GM12878 (cell line): ENCODE measurements at regions not wholly inside any gene's neighbourhood (a gene's known extent, or its start where the extent isn't known, plus 50 kb on each side); places are given as distances from the start of the nearest gene placed in this dataset.

ENCODE experiments used
- ATAC-seq: fragments of 200-7000 bp; cut with Tn5 transposase; 3 replicates; pipeline ENCODE4 v1.9.1; 2020; ENCODE audit warnings: mild to moderate bottlenecking, moderate library complexity
- BruUV-seq: library from RNA; stranded (reverse); fragments of 400-500 nt; replicated peaks from 2 replicates; lab custom pipeline; 2021; lab: Mats Ljungman, UMichigan
- CTCF ChIA-PET: fragments of 300-600 bp; sonication (Branson Sonifier 250); formaldehyde crosslinking; extraction: SDS; loops from one replicate; lab custom pipeline; 2021; ENCODE audit warnings: inconsistent platforms; lab: Yijun Ruan, JAX
- POLR2A ChIA-PET: fragments of 350-600 bp; formaldehyde crosslinking; extraction: SDS; loops from one replicate; lab custom pipeline; 2021; ENCODE audit warnings: inconsistent platforms; lab: Charles Lee
- RAD21 ChIA-PET: fragments of 300-600 bp; sonication (Branson Sonifier 250); formaldehyde crosslinking; loops from one replicate; lab custom pipeline; 2023; ENCODE audit warnings: antibody characterized with exemption; ENCODE audit not compliant: unreplicated experiment; lab: Charles Lee
- SMC1A ChIA-PET: fragments of 300-600 bp; sonication (Branson Sonifier 250); formaldehyde crosslinking; loops from one replicate; lab custom pipeline; 2023; ENCODE audit not compliant: unreplicated experiment, uncharacterized antibody; lab: Charles Lee
- DNase-seq: peaks from one replicate; pipeline ENCODE4 v3.0.0-alpha.2; 2011; ENCODE audit warnings: low read depth, low spot score
- FAIRE-seq: peaks from 3 replicates; lab custom pipeline; 2011; peaks lifted over from hg19 to GRCh38; lab: Jason Lieb, UNC
- H2AFZ ChIP-seq: 2 replicates; pipeline ENCODE4 v1.6.0; 2011; ENCODE audit warnings: low read depth, low read length, control low read depth; ENCODE audit not compliant: control insufficient read depth
- H3K27ac ChIP-seq: 2 replicates; pipeline ENCODE4 v1.5.1; 2011; ENCODE audit warnings: control low read depth; ENCODE audit not compliant: control insufficient read depth, insufficient read depth
- H3K27me3 ChIP-seq, 2 experiments: replicated peaks in 1 of 2; 2 replicates each; pipeline versions ENCODE4 v1.6.0 to v1.6.1; 2011; ENCODE audit warnings: low read length in 1 of 2; ENCODE audit not compliant: control insufficient read depth in 2 of 2, insufficient read depth in 2 of 2
- H3K36me3 ChIP-seq, 2 experiments: 2 replicates each; pipeline ENCODE4 v1.5.1; 2011; ENCODE audit warnings: low read length in 1 of 2; ENCODE audit not compliant: control insufficient read depth in 2 of 2, insufficient read depth in 2 of 2
- H3K4me1 ChIP-seq: 2 replicates; pipeline ENCODE4 v1.6.1; 2011; ENCODE audit warnings: mild to moderate bottlenecking, low read length, moderate library complexity, mixed read lengths; ENCODE audit not compliant: control insufficient read depth, insufficient read depth
- H3K4me2 ChIP-seq: 2 replicates; pipeline ENCODE4 v1.6.0; 2011; ENCODE audit warnings: control low read depth; ENCODE audit not compliant: control insufficient read depth, insufficient read depth
- H3K4me3 ChIP-seq: fragments of 200-600 bp; sonication (generic); 2 replicates; pipeline ENCODE4 v1.5.1; 2016
- H3K79me2 ChIP-seq: 2 replicates; pipeline ENCODE4 v1.6.0; 2011; ENCODE audit warnings: low read length; ENCODE audit not compliant: control insufficient read depth, insufficient read depth
- H3K9ac ChIP-seq: 2 replicates; pipeline ENCODE4 v1.8.0; 2011; ENCODE audit warnings: low read length, control low read depth, mixed read lengths; ENCODE audit not compliant: control insufficient read depth, insufficient read depth
- H3K9me3 ChIP-seq: replicated peaks from 3 replicates; pipeline ENCODE4 v1.5.1; 2011; ENCODE audit warnings: mild to moderate bottlenecking, low read length; ENCODE audit not compliant: control insufficient read depth, insufficient read depth
- H4K20me1 ChIP-seq: 2 replicates; pipeline ENCODE4 v1.6.0; 2011; ENCODE audit not compliant: control insufficient read depth, insufficient read depth
- CREB1 ChIP-seq: IDR thresholded peaks from 2 replicates; pipeline ENCODE4 v1.6.1; 2012; ENCODE audit warnings: low read depth, mild to moderate bottlenecking, inconsistent platforms
- EED ChIP-seq: sonication (generic); IDR thresholded peaks from 2 replicates; pipeline ENCODE4 v1.6.1; 2016; ENCODE audit warnings: antibody characterized with exemption, low read depth
- JUNB ChIP-seq: IDR thresholded peaks from 2 replicates; pipeline ENCODE4 v1.6.1; 2016; ENCODE audit warnings: antibody characterized with exemption, mild to moderate bottlenecking
- KAT2A ChIP-seq: conservative IDR thresholded peaks from 2 replicates; pipeline ENCODE4 v1.6.1; 2011; ENCODE audit warnings: low read depth, low read length; ENCODE audit not compliant: control insufficient read depth
- MEF2A ChIP-seq: IDR thresholded peaks from 2 replicates; pipeline ENCODE4 v1.6.1; 2011; ENCODE audit warnings: low read depth, mild to moderate bottlenecking, low read length, moderate library complexity; ENCODE audit not compliant: insufficient read depth
- NFXL1 ChIP-seq: fragments of 450-650 bp; IDR thresholded peaks from 2 replicates; pipeline ENCODE4 v1.6.1; 2017; ENCODE audit warnings: antibody characterized with exemption, mild to moderate bottlenecking, borderline replicate concordance
- NR2C2 ChIP-seq: IDR thresholded peaks from 2 replicates; pipeline ENCODE4 v1.6.1; 2011; ENCODE audit warnings: borderline replicate concordance, low read depth; ENCODE audit not compliant: control insufficient read depth, insufficient read length
- PML ChIP-seq: IDR thresholded peaks from 2 replicates; pipeline ENCODE4 v1.6.1; 2012; ENCODE audit warnings: low read length, inconsistent platforms
- RFX5 ChIP-seq: IDR thresholded peaks from 2 replicates; pipeline ENCODE4 v1.6.1; 2011; ENCODE audit warnings: low read depth, low read length, improper control_type of control experiment
- SP1 ChIP-seq: IDR thresholded peaks from one replicate; pipeline ENCODE4 v1.6.1; 2011; ENCODE audit warnings: low read depth, low read length
- WGBS: methylation state at CpG from one replicate; pipeline ENCODE4 v1.1.6; 2016; ENCODE audit warnings: low lambda C conversion rate; ENCODE audit not compliant: insufficient replicate concordance, insufficient coverage; ENCODE audit errors: missing lambda C conversion rate; 5-methylcytosine and 5-hydroxymethylcytosine counted together
- in situ Hi-C: fragments of 300-500 bp; cut with MboI; formaldehyde crosslinking; loops from 9 replicates; pipeline ENCODE4 v1.14.3; 2018; ENCODE audit warnings: mixed read lengths
- intact Hi-C: fragments of 100-400 bp; cut with micrococcal nuclease; formaldehyde crosslinking; loops from one replicate; pipeline ENCODE4 v1.14.2; 2022; ENCODE audit not compliant: unreplicated experiment
- TF ChIP-seq, protein P1 (sequence below): IDR thresholded peaks from 2 replicates; pipeline ENCODE4 v1.6.1; 2011; ENCODE audit warnings: low read depth, low read length, improper control_type of control experiment, borderline replicate concordance
- TF ChIP-seq, protein P2 (sequence below): IDR thresholded peaks from 2 replicates; pipeline ENCODE4 v1.6.1; 2011; ENCODE audit warnings: low read depth, mild to moderate bottlenecking, low read length, moderate library complexity, borderline replicate concordance; ENCODE audit errors: extremely low read depth
- TF ChIP-seq, protein P3 (sequence below): IDR thresholded peaks from 2 replicates; pipeline ENCODE4 v1.6.1; 2011; ENCODE audit warnings: borderline replicate concordance, low read depth, mild to moderate bottlenecking, moderate library complexity, mixed read lengths, low read length; ENCODE audit not compliant: insufficient read depth; ENCODE audit errors: extremely low read length

DNA sequence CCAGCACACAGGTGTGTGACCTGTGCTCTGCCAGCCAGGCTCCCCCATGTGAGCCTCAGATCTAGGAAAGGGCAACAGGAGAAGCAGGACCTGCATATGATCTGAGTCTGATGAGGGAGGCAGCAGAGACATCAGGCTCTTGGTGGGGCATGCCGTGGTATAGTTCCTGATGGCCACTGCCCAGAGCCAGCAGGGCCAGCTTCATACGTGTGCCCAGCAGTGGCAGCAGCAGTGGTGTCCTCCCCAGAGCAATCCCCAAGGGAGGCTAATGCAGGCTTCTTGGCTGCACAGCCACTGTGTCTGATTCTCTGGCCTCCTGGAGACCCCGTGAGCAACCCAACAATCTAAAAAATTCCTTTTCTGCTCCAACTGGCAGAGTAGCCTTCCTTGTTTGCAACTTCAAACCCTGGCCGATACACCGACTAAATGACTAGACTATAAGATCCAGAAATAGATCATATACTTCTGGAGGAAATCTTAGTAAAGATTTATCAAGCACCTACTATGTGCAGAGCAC is 230.6 kb upstream of the ZMIZ1 start (continued):
- TF ChIP-seq JUNB = no peak
- no peak for TF ChIP-seq PML
- TF ChIP-seq SP1 = no peak

DNA sequence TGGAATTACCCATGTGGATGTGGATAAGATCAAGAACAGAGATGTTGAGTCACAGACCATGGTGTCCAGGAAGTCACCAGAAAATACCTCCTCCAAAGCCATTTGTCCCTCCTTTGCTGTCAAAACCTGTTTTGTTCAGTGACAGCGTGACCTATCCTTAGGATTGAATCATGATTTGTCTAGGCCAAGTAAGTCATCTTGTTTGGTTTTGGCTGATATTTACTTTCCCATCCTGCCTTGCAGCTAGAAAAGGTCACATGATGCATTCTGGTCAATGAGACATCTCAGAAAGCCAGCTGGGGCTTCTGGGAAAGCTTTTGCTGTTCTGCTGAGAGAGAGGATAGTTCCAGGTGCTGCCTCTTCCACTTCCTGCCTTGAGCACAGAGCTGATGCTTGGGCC is 225.3 kb upstream of the ZMIZ1 start:
- SMC1A ChIA-PET = no interaction called here
- intact Hi-C loops (no loop called here), in situ Hi-C loops (no loop called here)
- Histone ChIP-seq H3K36me3 (no peaks in the 10 kb centered on the region), H3K4me2 (no peak overlapping the region), H3K9ac (no peak overlapping the region), H3K9me3 (no peaks in the 10 kb centered on the region; the same call in 2 of the 3 replicates), H3K4me3 (no peak overlapping the region), H3K27ac (no peak overlapping the region), H4K20me1 (no peaks in the 10 kb centered on the region), H3K27me3 (peaks cover 0 to 2% of the 10 kb centered on the region in 2 experiments; a peak in 1 of 4 replicates), H3K4me1 (no peaks in the 10 kb centered on the region), H3K79me2 (no peaks in the 10 kb centered on the region), H2AFZ (no peak overlapping the region)
- RAD21 ChIA-PET = no interaction called here
- ATAC-seq = no peak
- WGBS = 5% methylated on average over 1 of the region's 1 CpG
- CTCF ChIA-PET = no interaction called here
- TF ChIP-seq EED (no peak), MEF2A (no peak), RFX5 (no peak), KAT2A (no peak), NFXL1 (no peak), CREB1 (no peak), NR2C2 (no peak)
- TF ChIP-seq, protein P1, sequence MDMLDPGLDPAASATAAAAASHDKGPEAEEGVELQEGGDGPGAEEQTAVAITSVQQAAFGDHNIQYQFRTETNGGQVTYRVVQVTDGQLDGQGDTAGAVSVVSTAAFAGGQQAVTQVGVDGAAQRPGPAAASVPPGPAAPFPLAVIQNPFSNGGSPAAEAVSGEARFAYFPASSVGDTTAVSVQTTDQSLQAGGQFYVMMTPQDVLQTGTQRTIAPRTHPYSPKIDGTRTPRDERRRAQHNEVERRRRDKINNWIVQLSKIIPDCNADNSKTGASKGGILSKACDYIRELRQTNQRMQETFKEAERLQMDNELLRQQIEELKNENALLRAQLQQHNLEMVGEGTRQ = no peak
- TF ChIP-seq, protein P2, sequence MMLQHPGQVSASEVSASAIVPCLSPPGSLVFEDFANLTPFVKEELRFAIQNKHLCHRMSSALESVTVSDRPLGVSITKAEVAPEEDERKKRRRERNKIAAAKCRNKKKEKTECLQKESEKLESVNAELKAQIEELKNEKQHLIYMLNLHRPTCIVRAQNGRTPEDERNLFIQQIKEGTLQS = no peak
- TF ChIP-seq, protein P3, sequence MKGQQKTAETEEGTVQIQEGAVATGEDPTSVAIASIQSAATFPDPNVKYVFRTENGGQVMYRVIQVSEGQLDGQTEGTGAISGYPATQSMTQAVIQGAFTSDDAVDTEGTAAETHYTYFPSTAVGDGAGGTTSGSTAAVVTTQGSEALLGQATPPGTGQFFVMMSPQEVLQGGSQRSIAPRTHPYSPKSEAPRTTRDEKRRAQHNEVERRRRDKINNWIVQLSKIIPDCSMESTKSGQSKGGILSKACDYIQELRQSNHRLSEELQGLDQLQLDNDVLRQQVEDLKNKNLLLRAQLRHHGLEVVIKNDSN = no peak
- FAIRE-seq = peak; percentile 35
- POLR2A ChIA-PET = no interaction called here
- BruUV-seq = no TSS peak
- no peak for DNase-seq
